ENCODE measurements at regions not wholly inside any gene's neighbourhood (a gene's known extent, or its start where the extent isn't known, plus 50 kb on each side); places are given as distances from the start of the nearest gene placed in this dataset.

- no peak for DNase-seq
These were observed 59.6 kb downstream of the ARL6IP4 start for GRCh38 chr12:123040106-123040505.

- no peak for DNase-seq
These were observed 58.5 kb downstream of the ARL6IP4 start for GRCh38 chr12:123038966-123039365.

GRCh38 chr12:123038486-123038885, 58.0 kb downstream of the ARL6IP4 start:
- no peak for DNase-seq

- no peak for DNase-seq
These were observed 57.3 kb downstream of the ARL6IP4 start for GRCh38 chr12:123037791-123038190.

GRCh38 chr12:123036466-123037285, 56.2 kb downstream of the ARL6IP4 start:
- DNase-seq: no peak

GRCh38 chr12:123035841-123036240, 55.4 kb downstream of the ARL6IP4 start:
- DNase-seq: no peak

- peak; percentile 16 for DNase-seq
These were observed 54.4 kb downstream of the ARL6IP4 start for GRCh38 chr12:123034865-123035264.

GRCh38 chr12:123034022-123034541, 53.6 kb downstream of the ARL6IP4 start:
- no peak for DNase-seq

GRCh38 chr12:123033392-123034021, 53.0 kb downstream of the ARL6IP4 start:
- no peak for DNase-seq

- DNase-seq: no peak
These were observed 52.4 kb downstream of the ARL6IP4 start for GRCh38 chr12:123032736-123033391.
